ENCODE measurements at regions not wholly inside any gene's neighbourhood (a gene's known extent, or its start where the extent isn't known, plus 50 kb on each side); places are given as distances from the start of the nearest gene placed in this dataset.

DNA sequence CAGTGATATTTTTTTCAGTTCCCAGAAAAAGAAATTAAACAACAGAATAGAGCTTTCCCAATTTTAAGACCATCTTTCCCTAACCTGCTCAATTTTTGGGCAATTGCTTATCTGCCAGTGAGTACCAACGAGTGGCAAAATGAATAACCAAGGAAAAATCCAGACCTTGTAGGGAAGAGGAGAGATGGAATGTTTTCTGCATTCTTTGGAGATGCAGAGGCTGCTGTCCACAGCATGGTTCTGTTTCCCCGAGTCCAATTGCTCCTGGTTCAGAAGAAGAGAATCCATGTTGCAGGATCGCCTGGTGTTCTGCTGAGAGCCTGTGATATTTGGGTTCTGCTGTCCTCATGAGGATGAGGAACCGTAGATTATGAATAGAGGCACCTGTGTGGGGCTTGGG lies 68.2 kb upstream of the MGAT5 start:
- no peaks in the 10 kb centered on the region for H3K36me3 ChIP-seq (ENCODE audit: insufficient read depth, insufficient read length, low read length)
- no peak for DNase-seq (ENCODE audit: low read depth, low spot score)
- no peaks in the 10 kb centered on the region for H3K9me3 ChIP-seq (ENCODE audit: insufficient read depth, low read length)
- no peaks in the 10 kb centered on the region for H3K27me3 ChIP-seq (ENCODE audit: insufficient read depth, insufficient read length)
- no peak for TF ChIP-seq SUZ12 (IDR thresholded peaks at IDR 0.05; ENCODE audit: extremely low read depth, insufficient read depth, insufficient read length)
- TF ChIP-seq ZNF274 (IDR thresholded peaks at IDR 0.05; ENCODE audit: low read depth, low read length) = no peak
- no peak for TF ChIP-seq YY1 (IDR thresholded peaks at IDR 0.05; ENCODE audit: insufficient read depth, insufficient read length)
- no peaks in the 10 kb centered on the region for H3K4me1 ChIP-seq (ENCODE audit: insufficient read depth, insufficient read length)
- H3K4me3 ChIP-seq (ENCODE audit: insufficient read length, low read depth) = no peak overlapping the region
- no peak overlapping the region for H3K9ac ChIP-seq (ENCODE audit: insufficient read length, low read depth)

DNA sequence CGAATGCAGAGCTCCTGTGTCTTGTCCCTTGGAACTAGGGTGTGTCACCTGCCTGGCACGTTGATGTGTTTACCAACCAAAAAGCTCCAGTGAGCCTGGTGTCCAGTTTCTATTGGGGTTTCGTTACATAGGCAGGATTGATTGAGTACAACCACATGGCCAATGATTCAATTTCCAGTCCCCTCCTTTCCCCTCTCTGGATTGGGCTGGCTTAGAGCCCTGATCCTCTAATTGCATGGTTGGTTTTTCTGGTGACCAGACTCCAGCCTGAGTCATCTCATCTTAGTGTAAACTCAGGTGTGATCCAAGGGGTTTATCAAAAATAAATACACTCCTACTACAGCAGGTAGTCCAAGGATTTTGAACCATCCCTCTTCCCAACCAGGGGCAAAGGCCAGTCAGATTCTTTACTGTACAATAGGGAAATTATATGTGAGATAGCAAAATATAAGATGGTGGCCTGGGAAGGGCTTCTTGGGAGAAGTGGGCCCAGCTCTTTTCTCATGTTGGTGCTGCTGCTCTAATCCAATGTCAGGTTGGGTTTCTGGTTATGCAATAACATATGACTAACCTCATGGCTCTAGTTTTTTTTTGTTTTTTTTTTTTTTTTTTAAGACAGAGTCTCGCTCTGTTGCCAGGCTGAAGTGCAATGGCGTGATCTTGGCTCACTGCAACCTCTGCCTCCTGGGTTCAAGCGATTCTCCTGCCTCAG lies 64.7 kb upstream of the MGAT5 start:
- H3K27me3 ChIP-seq (ENCODE audit: insufficient read depth, insufficient read length) = no peaks in the 10 kb centered on the region
- H3K9me3 ChIP-seq (ENCODE audit: insufficient read depth, low read length) = no peaks in the 10 kb centered on the region
- peaks cover 2% of the 10 kb centered on the region for H3K4me1 ChIP-seq (ENCODE audit: insufficient read depth, insufficient read length)
- no peak overlapping the region for H3K4me3 ChIP-seq (ENCODE audit: insufficient read length, low read depth)
- TF ChIP-seq ZNF274 (IDR thresholded peaks at IDR 0.05; ENCODE audit: low read depth, low read length) (no peak), YY1 (IDR thresholded peaks at IDR 0.05; ENCODE audit: insufficient read depth, insufficient read length) (no peak), SUZ12 (IDR thresholded peaks at IDR 0.05; ENCODE audit: extremely low read depth, insufficient read depth, insufficient read length) (no peak)
- no peak overlapping the region for H3K9ac ChIP-seq (ENCODE audit: insufficient read length, low read depth)
- DNase-seq (ENCODE audit: low read depth, low spot score) = no peak
- no peaks in the 10 kb centered on the region for H3K36me3 ChIP-seq (ENCODE audit: insufficient read depth, insufficient read length, low read length)

DNA sequence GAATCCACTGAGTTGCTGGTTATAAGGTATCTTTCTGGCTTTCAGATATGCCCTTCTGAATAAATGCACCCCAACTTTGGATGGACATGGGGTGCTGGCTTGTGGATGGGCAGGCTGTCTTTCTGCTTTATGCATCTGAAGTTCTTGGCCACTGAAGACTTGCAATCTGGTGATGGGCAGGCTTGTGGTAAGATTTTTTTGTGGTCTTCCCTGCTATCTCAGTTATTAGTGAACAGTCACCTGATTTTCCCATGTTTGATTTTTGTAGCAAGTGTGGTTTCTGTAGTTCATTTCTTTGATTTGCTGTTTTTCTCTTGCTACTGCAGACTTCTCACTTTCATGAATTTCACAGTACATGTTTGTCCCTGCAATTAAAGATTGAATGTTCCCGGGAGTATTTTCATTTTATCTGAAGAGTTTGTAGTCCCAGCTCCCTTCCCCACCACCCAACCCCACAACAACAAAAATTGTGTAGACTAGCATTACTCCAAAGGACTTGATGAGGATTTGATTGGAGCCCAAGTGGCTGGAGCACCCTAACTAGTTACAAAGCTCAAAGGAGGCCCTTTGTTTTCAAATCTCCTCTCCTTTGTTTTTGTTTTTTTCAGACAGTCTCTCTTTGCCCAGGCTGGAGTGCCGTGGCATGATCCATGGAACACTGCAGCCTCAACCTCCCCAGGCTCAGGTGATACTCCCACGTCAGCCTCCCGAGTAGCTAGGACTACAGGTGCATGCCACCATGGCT lies 63.6 kb upstream of the MGAT5 start:
- Histone ChIP-seq H3K4me1 (ENCODE audit: insufficient read depth, insufficient read length) (peaks cover 2% of the 10 kb centered on the region), H3K9ac (ENCODE audit: insufficient read length, low read depth) (no peak overlapping the region), H3K9me3 (ENCODE audit: insufficient read depth, low read length) (no peaks in the 10 kb centered on the region), H3K36me3 (ENCODE audit: insufficient read depth, insufficient read length, low read length) (no peaks in the 10 kb centered on the region), H3K27me3 (ENCODE audit: insufficient read depth, insufficient read length) (no peaks in the 10 kb centered on the region), H3K4me3 (ENCODE audit: insufficient read length, low read depth) (no peak overlapping the region)
- DNase-seq (ENCODE audit: low read depth, low spot score) = no peak
- TF ChIP-seq SUZ12 (IDR thresholded peaks at IDR 0.05; ENCODE audit: extremely low read depth, insufficient read depth, insufficient read length) (no peak), ZNF274 (IDR thresholded peaks at IDR 0.05; ENCODE audit: low read depth, low read length) (no peak), YY1 (IDR thresholded peaks at IDR 0.05; ENCODE audit: insufficient read depth, insufficient read length) (no peak)

DNA sequence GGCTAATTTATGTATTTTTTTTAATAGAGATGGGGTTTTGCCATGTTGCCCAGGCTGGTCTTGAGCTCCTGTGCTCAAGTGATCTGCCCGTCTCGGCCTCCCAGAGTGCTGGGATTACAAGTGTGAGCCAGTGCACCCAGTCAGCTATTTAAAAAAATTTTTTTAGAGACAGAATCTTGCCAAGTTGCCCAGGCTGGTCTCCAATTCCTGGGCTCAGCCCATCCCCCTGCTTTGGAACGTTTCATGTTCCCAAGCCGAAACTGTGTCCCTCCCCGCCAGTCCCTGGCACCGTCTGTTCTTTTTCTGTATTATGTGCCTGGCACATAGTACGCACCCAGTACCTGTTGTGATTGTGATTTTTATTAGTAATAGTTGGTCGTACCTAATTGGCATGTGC lies 63.1 kb upstream of the MGAT5 start:
- Histone ChIP-seq H3K4me1 (ENCODE audit: insufficient read depth, insufficient read length) (peaks cover 2% of the 10 kb centered on the region), H3K4me3 (ENCODE audit: insufficient read length, low read depth) (no peak overlapping the region), H3K36me3 (ENCODE audit: insufficient read depth, insufficient read length, low read length) (no peaks in the 10 kb centered on the region), H3K27me3 (ENCODE audit: insufficient read depth, insufficient read length) (no peaks in the 10 kb centered on the region), H3K9ac (ENCODE audit: insufficient read length, low read depth) (no peak overlapping the region), H3K9me3 (ENCODE audit: insufficient read depth, low read length) (no peaks in the 10 kb centered on the region)
- DNase-seq (ENCODE audit: low read depth, low spot score) = no peak
- no peak for TF ChIP-seq SUZ12 (IDR thresholded peaks at IDR 0.05; ENCODE audit: extremely low read depth, insufficient read depth, insufficient read length)
- TF ChIP-seq YY1 (IDR thresholded peaks at IDR 0.05; ENCODE audit: insufficient read depth, insufficient read length) = no peak
- TF ChIP-seq ZNF274 (IDR thresholded peaks at IDR 0.05; ENCODE audit: low read depth, low read length) = no peak

DNA sequence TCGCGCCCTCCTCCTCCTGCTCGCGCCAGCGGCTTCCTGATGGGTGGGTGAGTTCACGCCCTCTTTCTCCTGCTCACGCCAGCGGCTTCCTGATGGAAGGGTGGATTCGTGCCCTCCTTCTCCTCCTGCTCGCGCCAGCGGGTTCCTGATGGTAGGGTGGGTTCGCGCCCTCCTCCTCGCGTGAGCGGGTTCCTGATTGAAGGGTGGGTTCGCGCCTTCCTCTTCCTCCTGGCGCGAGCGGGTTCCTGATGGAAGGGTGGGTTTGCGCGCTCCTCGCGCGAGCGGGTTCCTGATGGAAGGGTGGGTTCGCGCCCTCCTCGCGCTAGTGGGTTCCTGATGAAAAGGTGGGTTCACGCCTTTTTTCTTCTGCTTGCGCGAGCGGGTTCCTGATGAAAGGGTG lies 62.0 kb upstream of the MGAT5 start:
- DNase-seq (ENCODE audit: low read depth, low spot score) = no peak
- no peaks in the 10 kb centered on the region for H3K27me3 ChIP-seq (ENCODE audit: insufficient read depth, insufficient read length)
- peaks cover 2% of the 10 kb centered on the region for H3K4me1 ChIP-seq (ENCODE audit: insufficient read depth, insufficient read length)
- TF ChIP-seq SUZ12 (IDR thresholded peaks at IDR 0.05; ENCODE audit: extremely low read depth, insufficient read depth, insufficient read length) = no peak
- no peak for TF ChIP-seq YY1 (IDR thresholded peaks at IDR 0.05; ENCODE audit: insufficient read depth, insufficient read length)
- no peak overlapping the region for H3K9ac ChIP-seq (ENCODE audit: insufficient read length, low read depth)
- H3K36me3 ChIP-seq (ENCODE audit: insufficient read depth, insufficient read length, low read length) = no peaks in the 10 kb centered on the region
- no peaks in the 10 kb centered on the region for H3K9me3 ChIP-seq (ENCODE audit: insufficient read depth, low read length)
- no peak overlapping the region for H3K4me3 ChIP-seq (ENCODE audit: insufficient read length, low read depth)

DNA sequence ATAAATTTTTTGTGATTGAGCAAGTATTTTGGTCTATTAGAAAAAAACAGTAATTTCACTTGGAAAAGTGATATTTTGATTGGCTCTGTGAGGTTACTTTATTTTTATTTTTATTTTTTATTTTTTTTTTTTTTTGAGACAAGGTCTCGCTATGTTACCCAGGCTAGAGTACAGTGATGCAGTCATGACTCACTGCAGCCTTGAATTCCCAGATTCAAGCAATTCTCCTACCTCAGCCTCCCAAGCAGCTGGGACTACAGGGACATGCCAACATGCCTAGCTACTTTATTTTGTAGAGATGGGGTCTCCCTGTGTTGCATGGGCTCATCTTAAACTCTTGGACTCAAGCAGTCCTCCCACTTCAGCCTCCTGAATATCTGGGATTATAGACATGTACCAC lies 60.9 kb upstream of the MGAT5 start:
- Histone ChIP-seq H3K27me3 (ENCODE audit: insufficient read depth, insufficient read length) (no peaks in the 10 kb centered on the region), H3K36me3 (ENCODE audit: insufficient read depth, insufficient read length, low read length) (no peaks in the 10 kb centered on the region), H3K4me3 (ENCODE audit: insufficient read length, low read depth) (no peak overlapping the region), H3K4me1 (ENCODE audit: insufficient read depth, insufficient read length) (peaks cover 2% of the 10 kb centered on the region), H3K9me3 (ENCODE audit: insufficient read depth, low read length) (no peaks in the 10 kb centered on the region), H3K9ac (ENCODE audit: insufficient read length, low read depth) (no peak overlapping the region)
- DNase-seq (ENCODE audit: low read depth, low spot score) = no peak
- TF ChIP-seq SUZ12 (IDR thresholded peaks at IDR 0.05; ENCODE audit: extremely low read depth, insufficient read depth, insufficient read length) (no peak), ZNF274 (IDR thresholded peaks at IDR 0.05; ENCODE audit: low read depth, low read length) (no peak), YY1 (IDR thresholded peaks at IDR 0.05; ENCODE audit: insufficient read depth, insufficient read length) (no peak)

DNA sequence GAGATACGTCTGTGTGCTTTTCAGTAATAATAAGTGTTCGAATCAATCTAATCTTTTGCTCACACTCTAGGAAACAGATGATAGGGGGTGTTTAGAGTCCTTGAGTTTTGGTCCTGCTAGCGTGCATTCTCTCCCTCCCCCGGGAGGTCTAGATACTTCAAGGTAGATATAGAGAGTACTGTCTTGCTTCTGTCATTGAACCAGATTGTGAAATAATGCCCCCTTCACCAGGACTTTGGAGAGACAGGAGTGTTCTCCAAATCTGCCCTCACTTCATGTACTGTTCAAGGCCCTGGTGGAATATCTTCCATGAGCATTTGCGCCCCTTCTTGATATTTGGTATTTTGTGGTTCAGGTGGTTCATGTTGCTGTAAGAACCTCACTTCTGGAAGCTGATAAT lies 59.4 kb upstream of the MGAT5 start:
- TF ChIP-seq YY1 (IDR thresholded peaks at IDR 0.05; ENCODE audit: insufficient read depth, insufficient read length) (no peak), ZNF274 (IDR thresholded peaks at IDR 0.05; ENCODE audit: low read depth, low read length) (no peak), SUZ12 (IDR thresholded peaks at IDR 0.05; ENCODE audit: extremely low read depth, insufficient read depth, insufficient read length) (no peak)
- no peak overlapping the region for H3K9ac ChIP-seq (ENCODE audit: insufficient read length, low read depth)
- no peak overlapping the region for H3K4me3 ChIP-seq (ENCODE audit: insufficient read length, low read depth)
- H3K27me3 ChIP-seq (ENCODE audit: insufficient read depth, insufficient read length) = no peaks in the 10 kb centered on the region
- H3K36me3 ChIP-seq (ENCODE audit: insufficient read depth, insufficient read length, low read length) = no peaks in the 10 kb centered on the region
- H3K9me3 ChIP-seq (ENCODE audit: insufficient read depth, low read length) = no peaks in the 10 kb centered on the region
- peaks cover 2% of the 10 kb centered on the region for H3K4me1 ChIP-seq (ENCODE audit: insufficient read depth, insufficient read length)
- no peak for DNase-seq (ENCODE audit: low read depth, low spot score)
